Astrocyte (in vitro differentiated cells and primary cell): ENCODE measurements at regions not wholly inside any gene's neighbourhood (a gene's known extent, or its start where the extent isn't known, plus 50 kb on each side); places are given as distances from the start of the nearest gene placed in this dataset.

Experiments used
- DNase-seq: peaks from one replicate; pipeline ENCODE4 v3.0.0-alpha.2; 2010; ENCODE audit warnings: low read depth
- FAIRE-seq: peaks from 2 replicates; lab custom pipeline; 2011; peaks lifted over from hg19 to GRCh38; lab: Jason Lieb, UNC
- H2AFZ ChIP-seq: 2 replicates; pipeline ENCODE4 v1.6.0; 2012; ENCODE audit warnings: low read depth, low read length, inconsistent platforms
- H3K27ac ChIP-seq: 2 replicates; pipeline ENCODE4 v1.5.1; 2011; ENCODE audit warnings: low read depth, low read length, inconsistent platforms
- H3K27me3 ChIP-seq: 2 replicates; pipeline ENCODE4 v1.6.0; 2011; ENCODE audit warnings: low read length, inconsistent platforms; ENCODE audit not compliant: insufficient read depth
- H3K36me3 ChIP-seq: 2 replicates; pipeline ENCODE4 v1.5.1; 2011; ENCODE audit warnings: low read length, inconsistent platforms; ENCODE audit not compliant: insufficient read depth
- H3K4me1 ChIP-seq: 2 replicates; pipeline ENCODE4 v1.5.1; 2011; ENCODE audit warnings: low read length, inconsistent platforms; ENCODE audit not compliant: insufficient read depth
- H3K4me2 ChIP-seq: 2 replicates; pipeline ENCODE4 v1.6.0; 2012; ENCODE audit warnings: low read length, inconsistent platforms
- H3K4me3 ChIP-seq: 2 replicates; pipeline ENCODE4 v1.5.1; 2011; ENCODE audit warnings: low read depth, mild to moderate bottlenecking, low read length, inconsistent platforms; ENCODE audit not compliant: insufficient read depth
- H3K79me2 ChIP-seq: 2 replicates; pipeline ENCODE4 v1.6.0; 2012; ENCODE audit warnings: mild to moderate bottlenecking, low read length, inconsistent platforms; ENCODE audit not compliant: insufficient read depth
- H3K9ac ChIP-seq: 2 replicates; pipeline ENCODE4 v1.6.0; 2012; ENCODE audit warnings: mild to moderate bottlenecking, low read length, inconsistent platforms
- H3K9me3 ChIP-seq: 2 replicates; pipeline ENCODE4 v1.5.1; 2012; ENCODE audit warnings: low read depth, mild to moderate bottlenecking, low read length, inconsistent platforms; ENCODE audit not compliant: insufficient read depth
- H4K20me1 ChIP-seq: 2 replicates; pipeline ENCODE4 v1.6.0; 2012; ENCODE audit warnings: low read length, inconsistent platforms; ENCODE audit not compliant: insufficient read depth
- H3K27ac Mint-ChIP-seq: one replicate; pipeline ENCODE4 v1.8.0; 2021; ENCODE audit warnings: mild to moderate bottlenecking, mixed read lengths; ENCODE audit not compliant: unreplicated experiment
- H3K27me3 Mint-ChIP-seq: one replicate; pipeline ENCODE4 v1.8.0; 2021; ENCODE audit warnings: low read depth, mixed read lengths; ENCODE audit not compliant: unreplicated experiment
- H3K36me3 Mint-ChIP-seq: one replicate; pipeline ENCODE4 v1.8.0; 2021; ENCODE audit warnings: low read depth, mixed read lengths; ENCODE audit not compliant: unreplicated experiment
- H3K4me1 Mint-ChIP-seq: one replicate; pipeline ENCODE4 v1.8.0; 2021; ENCODE audit warnings: low read depth, mixed read lengths; ENCODE audit not compliant: unreplicated experiment
- H3K4me3 Mint-ChIP-seq: one replicate; pipeline ENCODE4 v1.8.0; 2021; ENCODE audit warnings: mild to moderate bottlenecking, moderate library complexity, mixed read lengths; ENCODE audit not compliant: unreplicated experiment
- H3K9me3 Mint-ChIP-seq: one replicate; pipeline ENCODE4 v1.8.0; 2021; ENCODE audit warnings: mild to moderate bottlenecking, mixed read lengths; ENCODE audit not compliant: unreplicated experiment
- CTCF ChIP-seq: IDR thresholded peaks from 2 replicates; pipeline ENCODE4 v1.5.1; 2011; ENCODE audit warnings: low read depth, mild to moderate bottlenecking, inconsistent platforms, low read length, moderate library complexity; ENCODE audit not compliant: insufficient read depth
- EZH2 ChIP-seq: IDR thresholded peaks from 2 replicates; pipeline ENCODE4 v1.6.1; 2012; ENCODE audit warnings: mild to moderate bottlenecking, low read length, inconsistent platforms; ENCODE audit not compliant: insufficient read depth

GRCh38 chr2:236840857-236841256, 244.8 kb upstream of the COPS8 start:
- no peaks in the 10 kb centered on the region for H3K36me3 Mint-ChIP-seq
- no peak overlapping the region for H3K4me2 ChIP-seq
- H3K27ac ChIP-seq: no peak overlapping the region
- peaks cover 9% of the 10 kb centered on the region for H3K9me3 Mint-ChIP-seq
- no peaks in the 10 kb centered on the region for H3K4me1 ChIP-seq
- no peaks in the 10 kb centered on the region for H3K79me2 ChIP-seq
- no peak overlapping the region for H3K9ac ChIP-seq
- DNase-seq: no peak
- no peaks in the 10 kb centered on the region for H4K20me1 ChIP-seq
- no peak overlapping the region for H3K4me3 Mint-ChIP-seq
- no peak overlapping the region for H3K4me3 ChIP-seq
- no peaks in the 10 kb centered on the region for H3K36me3 ChIP-seq
- no peak overlapping the region for H3K27ac Mint-ChIP-seq
- H2AFZ ChIP-seq: no peak overlapping the region
- peaks cover 11% of the 10 kb centered on the region for H3K27me3 Mint-ChIP-seq
- no peaks in the 10 kb centered on the region for H3K9me3 ChIP-seq
- no peak for FAIRE-seq
- TF ChIP-seq CTCF: no peak
- TF ChIP-seq EZH2: no peak
- peaks cover 11% of the 10 kb centered on the region for H3K27me3 ChIP-seq
- no peaks in the 10 kb centered on the region for H3K4me1 Mint-ChIP-seq

- Mint-ChIP-seq H3K4me1 (no peaks in the 10 kb centered on the region), H3K4me3 (no peak overlapping the region), H3K27me3 (peaks cover 11% of the 10 kb centered on the region), H3K27ac (no peak overlapping the region), H3K36me3 (no peaks in the 10 kb centered on the region), H3K9me3 (peaks cover 7% of the 10 kb centered on the region)
- no peak overlapping the region for H3K27ac ChIP-seq
- H4K20me1 ChIP-seq: no peaks in the 10 kb centered on the region
- H3K36me3 ChIP-seq: no peaks in the 10 kb centered on the region
- DNase-seq (no peak), FAIRE-seq (no peak)
- H2AFZ ChIP-seq: no peak overlapping the region
- TF ChIP-seq EZH2: no peak
- TF ChIP-seq CTCF: no peak
- H3K9me3 ChIP-seq: no peaks in the 10 kb centered on the region
- no peaks in the 10 kb centered on the region for H3K4me1 ChIP-seq
- no peaks in the 10 kb centered on the region for H3K79me2 ChIP-seq
- H3K4me3 ChIP-seq: no peak overlapping the region
- H3K4me2 ChIP-seq: no peak overlapping the region
- H3K9ac ChIP-seq: no peak overlapping the region
- H3K27me3 ChIP-seq: peaks cover 11% of the 10 kb centered on the region
Observed at GRCh38 chr2:236841389-236841788, 244.3 kb upstream of the COPS8 start.

DNA sequence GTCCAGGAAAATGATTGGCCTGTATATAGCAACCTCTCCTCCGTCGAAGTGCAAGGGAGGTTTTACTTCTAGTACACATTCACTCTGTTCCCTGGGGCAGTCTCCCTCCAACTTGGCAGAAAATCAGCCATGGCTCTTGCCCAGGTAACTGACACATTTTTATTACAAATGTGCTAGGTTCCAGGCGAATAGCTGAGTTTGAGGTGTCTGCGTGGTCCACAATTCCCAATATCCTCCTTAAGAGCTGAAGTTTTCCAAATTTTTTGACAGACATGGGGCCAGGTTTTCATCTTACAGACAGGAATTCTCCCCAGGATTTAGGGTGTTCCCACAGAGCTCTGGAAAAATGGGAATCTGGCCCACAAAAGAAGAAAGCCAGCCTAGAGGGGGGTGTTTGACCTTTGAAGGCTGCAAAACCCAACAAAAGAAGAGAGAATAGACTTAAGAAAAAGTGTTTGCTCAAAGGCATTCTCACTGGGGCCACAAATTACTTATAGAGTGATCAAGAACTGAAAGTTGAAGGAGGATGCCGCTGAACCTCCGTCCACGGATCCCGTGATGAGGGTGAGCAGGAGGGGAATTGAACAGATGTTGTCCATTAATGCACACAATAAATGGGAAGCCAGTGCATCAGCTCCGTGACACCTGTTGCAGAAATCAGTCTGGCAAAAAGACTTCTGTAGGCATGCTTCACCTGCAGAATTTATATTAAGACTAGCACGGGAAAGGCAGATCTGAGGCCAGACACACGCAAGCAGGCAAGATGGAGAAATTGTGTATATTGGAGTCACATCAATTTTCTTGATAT, 242.3 kb upstream of the COPS8 start:
- H4K20me1 ChIP-seq: no peaks in the 10 kb centered on the region
- H3K79me2 ChIP-seq: no peaks in the 10 kb centered on the region
- H3K27ac ChIP-seq: no peak overlapping the region
- Mint-ChIP-seq H3K9me3 (peaks cover 9% of the 10 kb centered on the region), H3K36me3 (no peaks in the 10 kb centered on the region), H3K27ac (no peak overlapping the region), H3K4me1 (peaks cover 3% of the 10 kb centered on the region), H3K4me3 (no peak overlapping the region), H3K27me3 (peaks cover 12% of the 10 kb centered on the region)
- no peak overlapping the region for H3K4me2 ChIP-seq
- H3K36me3 ChIP-seq: no peaks in the 10 kb centered on the region
- peaks cover 12% of the 10 kb centered on the region for H3K27me3 ChIP-seq
- H3K9ac ChIP-seq: no peak overlapping the region
- H3K4me3 ChIP-seq: no peak overlapping the region
- no peaks in the 10 kb centered on the region for H3K9me3 ChIP-seq
- H3K4me1 ChIP-seq: no peaks in the 10 kb centered on the region
- H2AFZ ChIP-seq: no peak overlapping the region
- no peak for FAIRE-seq
- TF ChIP-seq EZH2: no peak
- no peak for TF ChIP-seq CTCF
- DNase-seq: no peak
